SH-SY5Y (cell line): ENCODE measurements at regions not wholly inside any gene's neighbourhood (a gene's known extent, or its start where the extent isn't known, plus 50 kb on each side); places are given as distances from the start of the nearest gene placed in this dataset.

Experiments
- GATA2 ChIP-seq: IDR thresholded peaks from 2 replicates; pipeline ENCODE4 v1.6.1; 2011; ENCODE audit warnings: mild to moderate bottlenecking, low read depth, low read length
- GATA3 ChIP-seq: IDR thresholded peaks from 2 replicates; pipeline ENCODE4 v1.6.1; 2011; ENCODE audit warnings: low read depth, mild to moderate bottlenecking, low read length, moderate library complexity

- TF ChIP-seq GATA3 (no peak), GATA2 (no peak)
Observed at GRCh38 chr7:1286946-1287645, 54.4 kb downstream of the UNCX start.

- no peak for TF ChIP-seq GATA2
- TF ChIP-seq GATA3, result no peak
Observed at GRCh38 chr7:1287752-1288201, 55.1 kb downstream of the UNCX start.

DNA sequence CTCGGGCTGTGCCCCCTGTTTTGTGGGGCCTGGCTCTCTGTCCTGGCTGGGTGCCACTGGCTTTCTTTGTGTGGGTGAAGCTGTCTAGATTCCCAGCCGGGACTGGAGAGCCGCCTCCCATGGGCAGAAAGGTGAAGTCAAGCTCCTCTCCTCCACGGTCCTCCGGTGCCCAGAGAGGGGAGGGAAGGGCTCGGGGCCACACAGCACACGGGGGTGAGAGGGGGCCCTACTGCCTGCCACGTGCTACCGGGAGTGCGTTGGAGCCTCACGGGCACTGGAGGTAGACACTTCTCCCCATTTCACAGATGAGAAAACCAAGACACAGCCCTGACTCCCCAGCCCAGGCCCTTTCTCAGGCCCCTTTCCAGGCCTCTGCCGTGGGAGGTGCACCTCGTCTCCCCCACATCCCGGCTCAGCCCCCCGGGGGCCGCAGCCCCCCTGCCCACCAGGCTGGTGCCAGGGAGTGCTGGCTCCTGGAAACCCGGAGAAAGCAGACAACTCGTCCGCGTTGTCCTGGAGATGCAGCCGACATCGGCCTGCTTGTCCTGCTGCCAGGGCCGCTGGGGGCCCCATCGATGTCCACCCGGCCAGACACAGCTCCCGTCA, 55.8 kb downstream of the UNCX start:
- TF ChIP-seq GATA2, result no peak
- no peak for TF ChIP-seq GATA3

DNA sequence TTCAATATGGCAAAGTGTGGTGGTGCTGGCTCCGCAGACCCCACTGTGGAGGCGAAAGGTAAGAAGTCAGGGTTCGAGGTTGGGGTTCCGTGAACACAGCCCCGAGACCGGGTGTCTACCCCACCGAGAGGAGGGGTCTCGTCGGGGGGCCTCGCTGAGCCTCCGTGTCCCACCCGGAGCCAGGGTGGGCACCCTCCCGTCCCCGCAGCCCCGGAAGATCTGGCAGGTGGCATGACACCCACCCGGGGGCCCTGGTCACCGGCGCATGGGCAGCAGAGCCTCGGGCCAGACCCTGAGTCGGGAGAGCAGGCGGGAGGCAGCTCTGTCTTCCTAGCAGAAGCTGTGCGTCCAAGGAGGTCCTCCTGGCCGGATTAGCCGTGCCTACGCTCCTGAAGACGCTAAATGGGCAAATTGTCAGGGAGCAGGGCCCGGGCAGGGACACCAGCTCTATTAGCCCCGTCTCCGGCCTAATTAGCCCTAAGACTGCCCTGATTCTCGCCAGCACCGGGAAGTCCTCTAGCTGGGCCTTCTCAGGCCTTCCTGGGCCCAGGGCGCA, 56.4 kb downstream of the UNCX start:
- no peak for TF ChIP-seq GATA2
- no peak for TF ChIP-seq GATA3

GRCh38 chr7:1289666-1290025, 57.0 kb downstream of the UNCX start:
- no peak for TF ChIP-seq GATA3
- no peak for TF ChIP-seq GATA2

- no peak for TF ChIP-seq GATA2
- TF ChIP-seq GATA3, result no peak
Observed at GRCh38 chr7:1290026-1290678, 57.5 kb downstream of the UNCX start.

- TF ChIP-seq GATA3 (no peak), GATA2 (no peak)
Observed at GRCh38 chr7:1290679-1291356, 58.1 kb downstream of the UNCX start.

- TF ChIP-seq GATA2 (no peak), GATA3 (no peak)
Observed at GRCh38 chr7:1291357-1291689, 58.7 kb downstream of the UNCX start.

- TF ChIP-seq GATA2, result no peak
- no peak for TF ChIP-seq GATA3
Observed at GRCh38 chr7:1291845-1292765, 59.4 kb downstream of the UNCX start.

DNA sequence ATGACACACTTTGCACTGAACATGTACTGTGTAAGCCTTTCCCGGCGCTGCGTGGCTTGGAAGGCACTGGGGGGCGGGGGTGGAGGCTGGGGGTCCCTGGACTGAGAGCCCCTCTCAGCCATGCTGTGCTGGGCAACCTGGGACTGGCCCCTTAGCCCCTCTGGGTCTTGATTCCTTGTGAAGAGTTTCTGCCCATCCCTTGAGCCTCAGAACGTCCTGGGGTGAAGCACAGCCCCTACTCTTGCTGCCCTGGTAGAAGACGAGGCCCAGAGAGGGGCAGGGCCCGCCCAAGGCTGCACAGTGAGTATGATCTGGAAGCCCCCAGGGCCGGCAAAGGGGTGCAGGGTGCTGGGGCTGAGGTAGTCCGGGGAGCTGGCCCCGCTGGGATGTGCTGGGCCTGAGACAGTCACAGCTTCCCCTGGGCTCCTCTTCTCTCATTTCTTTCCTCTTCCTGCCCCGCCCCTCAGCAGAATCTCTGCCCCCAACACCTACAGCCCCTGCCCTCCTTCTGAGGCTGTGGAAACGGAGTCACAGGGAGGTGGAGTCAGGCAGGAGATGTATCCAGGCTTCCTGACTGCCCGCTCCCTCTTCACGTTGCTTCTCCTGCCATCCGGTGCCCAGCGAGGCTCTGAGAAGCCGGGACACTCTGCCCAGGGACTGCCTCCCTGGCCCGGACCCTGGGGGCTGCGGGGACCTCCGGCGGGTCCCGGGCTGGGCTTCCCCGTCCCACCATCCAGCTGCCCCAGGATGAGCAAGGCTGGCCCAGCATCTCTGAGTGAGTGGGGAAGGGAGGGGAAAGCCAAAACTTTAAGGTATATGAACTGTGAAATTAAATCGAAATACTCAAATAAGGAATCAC, 60.5 kb downstream of the UNCX start:
- TF ChIP-seq GATA2, result no peak
- no peak for TF ChIP-seq GATA3

- TF ChIP-seq GATA3 (no peak), GATA2 (no peak)
Observed at GRCh38 chr7:1293950-1294411, 61.3 kb downstream of the UNCX start.

GRCh38 chr7:1295776-1296355, 63.2 kb downstream of the UNCX start:
- TF ChIP-seq GATA2 (no peak), GATA3 (no peak)
